GM18505 (cell line): ENCODE measurements at regions not wholly inside any gene's neighbourhood (a gene's known extent, or its start where the extent isn't known, plus 50 kb on each side); places are given as distances from the start of the nearest gene placed in this dataset.
A peak's percentile ranks its signal among the peaks of the same experiment; 100 is the strongest.

Experiments
- ATAC-seq: cut with Tn5 transposase; IDR thresholded peaks from one replicate; pipeline ENCODE4 v1.9.1; 2021; ENCODE audit not compliant: unreplicated experiment
- POLR2A ChIP-seq: IDR thresholded peaks from 4 replicates; pipeline ENCODE4 v1.6.1; 2011; ENCODE audit warnings: borderline replicate concordance; ENCODE audit not compliant: insufficient read depth, insufficient read length; ENCODE audit errors: extremely low read depth

- no peak for TF ChIP-seq POLR2A
- ATAC-seq: no peak
These were observed 183.3 kb upstream of the ZP4 start for GRCh38 chr1:238073991-238074390.

GRCh38 chr1:238071061-238071460 lies 180.3 kb upstream of the ZP4 start:
- TF ChIP-seq POLR2A: no peak
- no peak for ATAC-seq

GRCh38 chr1:238063454-238063853 lies 172.7 kb upstream of the ZP4 start:
- TF ChIP-seq POLR2A: no peak
- peak; percentile 68 for ATAC-seq

- TF ChIP-seq POLR2A: no peak
- peak; percentile 59 for ATAC-seq
These were observed 171.4 kb upstream of the ZP4 start for GRCh38 chr1:238061967-238062613.

DNA sequence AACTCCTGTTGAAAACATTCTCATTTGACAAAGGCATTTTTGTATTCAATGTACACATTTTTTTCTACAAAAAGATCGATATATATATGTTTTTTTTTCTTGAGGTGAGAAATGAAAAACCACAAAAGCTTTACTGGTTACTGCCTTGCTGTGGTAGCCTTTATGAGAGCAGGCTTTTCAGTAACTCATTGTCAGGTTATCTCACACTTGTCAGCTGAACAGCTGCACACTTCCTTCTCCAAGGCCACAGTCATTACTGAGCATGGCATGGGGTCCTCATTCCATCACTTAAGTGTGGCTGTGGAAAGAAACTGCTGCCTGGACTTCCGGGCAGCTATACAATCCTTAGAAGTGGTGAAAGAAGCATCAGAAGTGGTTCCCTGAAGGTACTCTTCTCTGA lies 169.3 kb upstream of the ZP4 start:
- ATAC-seq: peak; percentile 54
- TF ChIP-seq POLR2A: no peak

- TF ChIP-seq POLR2A: no peak
- ATAC-seq: no peak
These were observed 162.0 kb upstream of the ZP4 start for GRCh38 chr1:238052496-238053266.

DNA sequence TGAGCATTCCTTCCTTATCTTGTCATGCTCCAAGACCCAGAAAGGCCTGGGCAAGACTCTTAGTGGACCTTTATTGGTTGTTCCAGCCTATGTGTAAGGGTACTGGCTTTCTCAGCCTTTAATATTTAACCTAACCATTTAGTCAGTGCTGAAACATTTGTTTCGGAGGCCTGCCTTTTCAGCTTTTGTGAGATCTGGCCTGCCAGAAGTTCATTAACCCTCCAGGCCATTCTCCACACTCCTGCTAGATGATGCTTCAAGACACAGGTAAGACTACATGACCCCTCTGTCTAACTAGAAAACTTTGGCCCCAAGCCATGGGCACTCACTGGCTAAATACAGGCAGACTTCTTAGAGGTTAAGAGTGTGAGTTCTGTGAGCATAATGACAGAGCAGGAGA lies 138.4 kb upstream of the ZP4 start:
- TF ChIP-seq POLR2A: no peak
- ATAC-seq: no peak

- ATAC-seq: no peak
- TF ChIP-seq POLR2A: no peak
These were observed 136.6 kb upstream of the ZP4 start for GRCh38 chr1:238027366-238027765.

GRCh38 chr1:238023137-238023536 lies 132.4 kb upstream of the ZP4 start:
- ATAC-seq: no peak

GRCh38 chr1:238018214-238018613 lies 127.5 kb upstream of the ZP4 start:
- TF ChIP-seq POLR2A: no peak

More at GRCh38 chr1:238023137-238023536, 132.4 kb upstream of the ZP4 start:
- TF ChIP-seq POLR2A: no peak

GRCh38 chr1:238006779-238007178 lies 116.1 kb upstream of the ZP4 start:
- TF ChIP-seq POLR2A: no peak
- no peak for ATAC-seq

More at GRCh38 chr1:238018214-238018613, 127.5 kb upstream of the ZP4 start:
- no peak for ATAC-seq

DNA sequence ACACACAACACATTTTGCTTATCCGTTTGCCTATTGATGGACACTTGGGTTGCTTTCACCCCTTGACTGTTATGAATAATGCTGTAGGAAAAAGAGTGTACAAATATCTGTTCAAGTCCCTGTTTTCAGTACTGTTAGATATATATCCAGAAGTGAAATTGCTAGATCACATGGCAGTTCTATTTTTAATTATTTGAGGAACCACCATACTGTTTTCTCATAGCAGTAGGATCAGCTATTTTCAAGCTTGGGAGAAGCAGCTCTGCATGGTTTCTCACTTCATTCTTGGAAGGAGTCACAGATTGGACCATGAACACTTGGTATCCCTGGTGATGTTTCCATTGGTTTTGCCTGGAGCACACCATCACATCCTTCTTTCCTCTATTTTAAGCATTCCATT lies 114.4 kb upstream of the ZP4 start:
- no peak for ATAC-seq

GRCh38 chr1:238001818-238002217 lies 111.1 kb upstream of the ZP4 start:
- TF ChIP-seq POLR2A: no peak
- no peak for ATAC-seq

More for the DNA sequence above, 114.4 kb upstream of the ZP4 start:
- no peak for TF ChIP-seq POLR2A

DNA sequence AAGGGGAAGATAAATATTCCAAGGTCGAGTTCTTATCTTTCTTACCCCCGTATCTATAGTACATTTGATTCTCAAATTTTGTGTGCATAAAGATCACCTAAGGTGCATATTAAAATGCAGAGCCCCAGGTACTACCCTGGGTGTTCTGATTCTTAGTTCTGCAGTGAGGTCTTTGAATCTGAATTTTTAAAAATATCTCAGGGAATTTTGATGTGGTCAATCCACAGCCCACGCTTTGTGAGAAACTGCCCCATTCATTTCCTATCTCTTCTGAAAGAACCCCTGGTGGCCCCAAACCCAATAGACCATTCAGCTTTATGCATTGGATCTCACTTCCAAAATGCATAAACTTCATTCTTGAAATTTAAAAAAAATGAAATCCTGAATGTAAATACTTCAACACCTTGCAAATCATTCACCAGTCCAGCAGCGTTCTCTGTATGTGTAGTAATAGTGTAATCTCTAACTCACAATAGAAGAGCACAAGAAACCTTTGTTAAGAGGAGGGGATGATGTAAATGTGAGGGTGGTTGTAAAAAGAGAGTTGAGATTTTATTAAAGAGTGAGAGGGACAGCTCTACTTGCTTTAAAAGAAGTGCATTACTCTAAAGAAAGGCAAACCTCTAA lies 108.8 kb upstream of the ZP4 start:
- no peak for ATAC-seq
- no peak for TF ChIP-seq POLR2A
